ENCODE measurements at regions not wholly inside any gene's neighbourhood (a gene's known extent, or its start where the extent isn't known, plus 50 kb on each side); places are given as distances from the start of the nearest gene placed in this dataset.

- TF ChIP-seq CTCF (conservative IDR thresholded peaks at IDR 0.05; ENCODE audit: low read depth, low read length): no peak
- H2AFZ ChIP-seq (ENCODE audit: low read depth): no peak overlapping the region
- no peak overlapping the region for H3K9ac ChIP-seq
- no peaks in the 10 kb centered on the region for H3K4me1 ChIP-seq (ENCODE audit: low read depth, poor library complexity, severe bottlenecking)
- H3K4me3 ChIP-seq (IDR thresholded peaks at IDR 0.05; ENCODE audit: insufficient read depth, low read depth, low read length): no peak overlapping the region
- H3K79me2 ChIP-seq (ENCODE audit: insufficient read depth, low read depth): no peaks in the 10 kb centered on the region
- no peaks in the 10 kb centered on the region for H3K36me3 ChIP-seq (ENCODE audit: insufficient read depth)
- no peak overlapping the region for H3K27ac ChIP-seq
- H4K20me1 ChIP-seq (ENCODE audit: insufficient read depth): no peaks in the 10 kb centered on the region
- no peak overlapping the region for H3K4me2 ChIP-seq
- H3K27me3 ChIP-seq (ENCODE audit: insufficient read depth, low read depth): no peaks in the 10 kb centered on the region
Measured at GRCh38 chr14:62301911-62302310, 539.7 kb downstream of the SNAPC1 start.

GRCh38 chr14:62303437-62303836 is 541.2 kb downstream of the SNAPC1 start:
- Histone ChIP-seq H3K4me1 (ENCODE audit: low read depth, poor library complexity, severe bottlenecking) (no peaks in the 10 kb centered on the region), H3K9ac (no peak overlapping the region), H3K4me3 (IDR thresholded peaks at IDR 0.05; ENCODE audit: insufficient read depth, low read depth, low read length) (no peak overlapping the region), H3K27ac (no peak overlapping the region), H3K79me2 (ENCODE audit: insufficient read depth, low read depth) (no peaks in the 10 kb centered on the region), H4K20me1 (ENCODE audit: insufficient read depth) (no peaks in the 10 kb centered on the region), H2AFZ (ENCODE audit: low read depth) (no peak overlapping the region), H3K4me2 (no peak overlapping the region), H3K27me3 (ENCODE audit: insufficient read depth, low read depth) (no peaks in the 10 kb centered on the region), H3K36me3 (ENCODE audit: insufficient read depth) (no peaks in the 10 kb centered on the region)
- TF ChIP-seq CTCF (conservative IDR thresholded peaks at IDR 0.05; ENCODE audit: low read depth, low read length): no peak

GRCh38 chr14:62304257-62304656 is 542.0 kb downstream of the SNAPC1 start:
- no peak for TF ChIP-seq CTCF (conservative IDR thresholded peaks at IDR 0.05; ENCODE audit: low read depth, low read length)
- no peaks in the 10 kb centered on the region for H4K20me1 ChIP-seq (ENCODE audit: insufficient read depth)
- H3K27ac ChIP-seq: no peak overlapping the region
- no peaks in the 10 kb centered on the region for H3K27me3 ChIP-seq (ENCODE audit: insufficient read depth, low read depth)
- H3K4me1 ChIP-seq (ENCODE audit: low read depth, poor library complexity, severe bottlenecking): no peaks in the 10 kb centered on the region
- H2AFZ ChIP-seq (ENCODE audit: low read depth): no peak overlapping the region
- H3K4me3 ChIP-seq (IDR thresholded peaks at IDR 0.05; ENCODE audit: insufficient read depth, low read depth, low read length): no peak overlapping the region
- no peak overlapping the region for H3K4me2 ChIP-seq
- no peak overlapping the region for H3K9ac ChIP-seq
- H3K36me3 ChIP-seq (ENCODE audit: insufficient read depth): no peaks in the 10 kb centered on the region
- no peaks in the 10 kb centered on the region for H3K79me2 ChIP-seq (ENCODE audit: insufficient read depth, low read depth)

GRCh38 chr14:62307844-62308243 is 545.6 kb downstream of the SNAPC1 start:
- Histone ChIP-seq H3K79me2 (ENCODE audit: insufficient read depth, low read depth) (no peaks in the 10 kb centered on the region), H3K36me3 (ENCODE audit: insufficient read depth) (no peaks in the 10 kb centered on the region), H3K4me3 (IDR thresholded peaks at IDR 0.05; ENCODE audit: insufficient read depth, low read depth, low read length) (no peak overlapping the region), H3K9ac (no peak overlapping the region), H3K4me2 (no peak overlapping the region), H2AFZ (ENCODE audit: low read depth) (no peak overlapping the region), H3K27me3 (ENCODE audit: insufficient read depth, low read depth) (no peaks in the 10 kb centered on the region), H3K27ac (no peak overlapping the region), H3K4me1 (ENCODE audit: low read depth, poor library complexity, severe bottlenecking) (no peaks in the 10 kb centered on the region), H4K20me1 (ENCODE audit: insufficient read depth) (no peaks in the 10 kb centered on the region)
- no peak for TF ChIP-seq CTCF (conservative IDR thresholded peaks at IDR 0.05; ENCODE audit: low read depth, low read length)

- TF ChIP-seq CTCF (conservative IDR thresholded peaks at IDR 0.05; ENCODE audit: low read depth, low read length): no peak
- Histone ChIP-seq H3K79me2 (ENCODE audit: insufficient read depth, low read depth) (no peaks in the 10 kb centered on the region), H3K4me2 (no peak overlapping the region), H3K27ac (no peak overlapping the region), H3K9ac (no peak overlapping the region), H3K36me3 (ENCODE audit: insufficient read depth) (no peaks in the 10 kb centered on the region), H2AFZ (ENCODE audit: low read depth) (no peak overlapping the region), H3K27me3 (ENCODE audit: insufficient read depth, low read depth) (no peaks in the 10 kb centered on the region), H4K20me1 (ENCODE audit: insufficient read depth) (no peaks in the 10 kb centered on the region), H3K4me3 (IDR thresholded peaks at IDR 0.05; ENCODE audit: insufficient read depth, low read depth, low read length) (no peak overlapping the region), H3K4me1 (ENCODE audit: low read depth, poor library complexity, severe bottlenecking) (no peaks in the 10 kb centered on the region)
Measured at GRCh38 chr14:62308316-62308715, 546.1 kb downstream of the SNAPC1 start.

Data from KMS-11 (cell line).